Neural progenitor cell (in vitro differentiated cells): ENCODE measurements at regions not wholly inside any gene's neighbourhood (a gene's known extent, or its start where the extent isn't known, plus 50 kb on each side); places are given as distances from the start of the nearest gene placed in this dataset.

Experiments
- DNase-seq: peaks from one replicate; pipeline ENCODE4 v3.0.0-alpha.2; 2016; ENCODE audit warnings: low spot score
- H2AFZ ChIP-seq: fragments of 200-600 bp; sonication (generic); replicated peaks from 2 replicates; pipeline ENCODE4 v1.6.1; 2016; ENCODE audit warnings: antibody characterized with exemption
- H3F3A ChIP-seq: fragments of 200-600 bp; sonication (generic); 2 replicates; pipeline ENCODE4 v1.6.1; 2016; ENCODE audit warnings: antibody characterized with exemption, low read depth
- H3K27ac ChIP-seq: fragments of 200-600 bp; sonication (generic); 2 replicates; pipeline ENCODE4 v1.5.1; 2016; ENCODE audit warnings: mild to moderate bottlenecking
- H3K27me3 ChIP-seq: fragments of 200-600 bp; sonication (generic); 2 replicates; pipeline ENCODE4 v1.6.1; 2016; ENCODE audit warnings: mild to moderate bottlenecking, moderate library complexity
- H3K36me3 ChIP-seq: fragments of 200-600 bp; sonication (generic); 2 replicates; pipeline ENCODE4 v1.5.1; 2016
- H3K4me1 ChIP-seq: fragments of 200-600 bp; sonication (generic); 2 replicates; pipeline ENCODE4 v1.6.1; 2016; ENCODE audit warnings: mixed run types
- H3K4me2 ChIP-seq: fragments of 200-600 bp; sonication (generic); 2 replicates; pipeline ENCODE4 v1.6.1; 2016
- H3K4me3 ChIP-seq: fragments of 200-600 bp; sonication (generic); 2 replicates; pipeline ENCODE4 v1.5.1; 2016
- H3K79me2 ChIP-seq: fragments of 200-600 bp; sonication (generic); 2 replicates; pipeline ENCODE4 v1.6.1; 2016; ENCODE audit warnings: low read depth
- H3K9ac ChIP-seq: fragments of 200-600 bp; sonication (generic); 2 replicates; pipeline ENCODE4 v1.6.1; 2016
- H3K9me3 ChIP-seq: fragments of 200-600 bp; sonication (generic); 2 replicates; pipeline ENCODE4 v1.5.1; 2016; ENCODE audit warnings: low read depth
- H4K20me1 ChIP-seq: fragments of 200-600 bp; sonication (generic); 2 replicates; pipeline ENCODE4 v1.6.1; 2016; ENCODE audit warnings: low read depth
- H3K27ac Mint-ChIP-seq: 3 replicates; pipeline ENCODE4 v1.8.0; 2021; ENCODE audit warnings: mixed read lengths
- H3K27me3 Mint-ChIP-seq: 2 replicates; pipeline ENCODE4 v1.8.0; 2022; ENCODE audit warnings: low read depth, mild to moderate bottlenecking, inconsistent platforms, moderate library complexity, mixed read lengths; ENCODE audit not compliant: insufficient read depth
- H3K36me3 Mint-ChIP-seq: 3 replicates; pipeline ENCODE4 v1.8.0; 2021; ENCODE audit warnings: mixed read lengths
- H3K4me1 Mint-ChIP-seq: 3 replicates; pipeline ENCODE4 v1.8.0; 2021; ENCODE audit warnings: mixed read lengths
- H3K4me3 Mint-ChIP-seq: 3 replicates; pipeline ENCODE4 v1.8.0; 2021; ENCODE audit warnings: mild to moderate bottlenecking, moderate library complexity, mixed read lengths
- H3K9me3 Mint-ChIP-seq: 3 replicates; pipeline ENCODE4 v1.8.0; 2020; ENCODE audit warnings: mixed read lengths
- CTCF ChIP-seq: fragments of 200-600 bp; sonication (generic); IDR thresholded peaks from 2 replicates; pipeline ENCODE4 v1.5.1; 2017; ENCODE audit warnings: antibody characterized with exemption, mild to moderate bottlenecking
- EZH2 ChIP-seq: fragments of 200-600 bp; sonication (generic); IDR thresholded peaks from 2 replicates; pipeline ENCODE4 v1.6.1; 2017; ENCODE audit warnings: antibody characterized with exemption, mild to moderate bottlenecking, moderate library complexity
- EZH2phosphoT487 ChIP-seq: fragments of 200-600 bp; sonication (generic); IDR thresholded peaks from 2 replicates; pipeline ENCODE4 v1.6.1; 2017; ENCODE audit warnings: antibody characterized with exemption

- Histone ChIP-seq H3K9ac (no peak overlapping the region), H2AFZ (no peak overlapping the region), H3K27me3 (no peaks in the 10 kb centered on the region), H3F3A (no peaks in the 10 kb centered on the region), H3K4me1 (peaks cover 7% of the 10 kb centered on the region), H3K36me3 (no peaks in the 10 kb centered on the region), H3K4me3 (no peak overlapping the region), H3K79me2 (no peaks in the 10 kb centered on the region), H3K27ac (no peak overlapping the region), H3K4me2 (no peak overlapping the region), H4K20me1 (no peaks in the 10 kb centered on the region), H3K9me3 (no peaks in the 10 kb centered on the region)
- TF ChIP-seq EZH2 (no peak), EZH2phosphoT487 (no peak), CTCF (no peak)
- H3K36me3 Mint-ChIP-seq: no peaks in the 10 kb centered on the region
- H3K9me3 Mint-ChIP-seq: peaks cover 13% of the 10 kb centered on the region
- H3K4me3 Mint-ChIP-seq: no peak overlapping the region
- H3K27me3 Mint-ChIP-seq: peaks cover 10% of the 10 kb centered on the region
- DNase-seq: no peak
- H3K4me1 Mint-ChIP-seq: peaks cover 15% of the 10 kb centered on the region
- H3K27ac Mint-ChIP-seq: no peak overlapping the region
Observed at GRCh38 chr10:78890506-78890905, 178.3 kb upstream of the ZMIZ1 start.

GRCh38 chr10:78891741-78892140, 177.0 kb upstream of the ZMIZ1 start:
- H3K36me3 ChIP-seq: no peaks in the 10 kb centered on the region
- Mint-ChIP-seq H3K9me3 (peaks cover 2% of the 10 kb centered on the region), H3K27me3 (peaks cover 10% of the 10 kb centered on the region), H3K36me3 (no peaks in the 10 kb centered on the region), H3K27ac (no peak overlapping the region), H3K4me3 (no peak overlapping the region), H3K4me1 (peaks cover 23% of the 10 kb centered on the region)
- TF ChIP-seq CTCF (no peak), EZH2phosphoT487 (no peak), EZH2 (no peak)
- H3K27me3 ChIP-seq: no peaks in the 10 kb centered on the region
- no peaks in the 10 kb centered on the region for H3K9me3 ChIP-seq
- peaks cover 19% of the 10 kb centered on the region for H3K4me1 ChIP-seq
- H3K4me2 ChIP-seq: no peak overlapping the region
- no peak overlapping the region for H3K27ac ChIP-seq
- H3K4me3 ChIP-seq: no peak overlapping the region
- no peaks in the 10 kb centered on the region for H4K20me1 ChIP-seq
- H2AFZ ChIP-seq: no peak overlapping the region
- H3K79me2 ChIP-seq: no peaks in the 10 kb centered on the region
- no peak for DNase-seq
- no peaks in the 10 kb centered on the region for H3F3A ChIP-seq
- no peak overlapping the region for H3K9ac ChIP-seq

GRCh38 chr10:78892338-78893176, 176.2 kb upstream of the ZMIZ1 start:
- peaks cover 16% of the 10 kb centered on the region for H3K27me3 Mint-ChIP-seq
- H3K9ac ChIP-seq: no peak overlapping the region
- no peak overlapping the region for H3K4me3 ChIP-seq

More at GRCh38 chr10:78892338-78893176, 176.2 kb upstream of the ZMIZ1 start:
- Histone ChIP-seq H3K4me2 (no peak overlapping the region), H4K20me1 (no peaks in the 10 kb centered on the region), H2AFZ (no peak overlapping the region), H3K79me2 (no peaks in the 10 kb centered on the region), H3K27me3 (no peaks in the 10 kb centered on the region), H3K27ac (no peak overlapping the region), H3K9me3 (no peaks in the 10 kb centered on the region), H3K4me1 (peaks cover 19% of the 10 kb centered on the region), H3F3A (no peaks in the 10 kb centered on the region), H3K36me3 (no peaks in the 10 kb centered on the region)
- Mint-ChIP-seq H3K4me1 (peaks cover 27% of the 10 kb centered on the region), H3K27ac (peak overlapping the region; percentile 79), H3K36me3 (no peaks in the 10 kb centered on the region), H3K4me3 (no peak overlapping the region), H3K9me3 (no peaks in the 10 kb centered on the region)
- TF ChIP-seq EZH2 (no peak), EZH2phosphoT487 (no peak), CTCF (no peak)
- no peak for DNase-seq
